PC-9 (cell line): ENCODE measurements at regions not wholly inside any gene's neighbourhood (a gene's known extent, or its start where the extent isn't known, plus 50 kb on each side); places are given as distances from the start of the nearest gene placed in this dataset.

Experiments
- BruUV-seq: library from RNA; stranded (reverse); fragments of 400-500 nt; replicated peaks from 2 replicates; lab custom pipeline; 2021; lab: Mats Ljungman, UMichigan
- CTCF ChIA-PET: fragments of 300-600 bp; sonication (Branson Sonifier 250); formaldehyde crosslinking; loops from one replicate; lab custom pipeline; 2022; ENCODE audit warnings: antibody characterized with exemption; lab: Charles Lee
- POLR2A ChIA-PET: fragments of 300-600 bp; sonication (Branson Sonifier 250); formaldehyde crosslinking; loops from one replicate; lab custom pipeline; 2022; ENCODE audit warnings: antibody characterized with exemption; ENCODE audit not compliant: unreplicated experiment; lab: Charles Lee
- DNase-seq, 2 experiments: peaks; one replicate each; pipeline versions ENCODE4 v3.0.0 to v3.0.0-alpha.2; 2015 to 2022; ENCODE audit warnings: mixed read lengths in 1 of 2
- H2AFZ ChIP-seq: fragments of 200-600 bp; sonication (generic); 2 replicates; pipeline ENCODE4 v1.8.1; 2017; ENCODE audit warnings: antibody characterized with exemption
- H3F3A ChIP-seq: fragments of 200-600 bp; sonication (generic); 2 replicates; pipeline ENCODE4 v1.8.1; 2017; ENCODE audit warnings: antibody characterized with exemption, mild to moderate bottlenecking, low read depth; ENCODE audit not compliant: insufficient read depth
- H3K27ac ChIP-seq: fragments of 200-600 bp; sonication (generic); 2 replicates; pipeline ENCODE4 v1.6.1; 2016; ENCODE audit warnings: mixed run types
- H3K27me3 ChIP-seq: fragments of 200-600 bp; sonication (generic); 2 replicates; pipeline ENCODE4 v1.6.1; 2016; ENCODE audit warnings: low read depth, mixed run types; ENCODE audit not compliant: insufficient read depth
- H3K36me3 ChIP-seq: fragments of 200-600 bp; sonication (generic); 2 replicates; pipeline ENCODE4 v1.6.1; 2016; ENCODE audit warnings: low read depth, mixed run types
- H3K4me1 ChIP-seq: fragments of 200-600 bp; sonication (generic); replicated peaks from 2 replicates; pipeline ENCODE4 v1.6.1; 2016; ENCODE audit warnings: mixed run types; ENCODE audit not compliant: insufficient read depth
- H3K4me2 ChIP-seq: fragments of 200-600 bp; sonication (generic); 2 replicates; pipeline ENCODE4 v1.6.1; 2017; ENCODE audit warnings: mixed run types
- H3K4me3 ChIP-seq: fragments of 200-600 bp; sonication (generic); 2 replicates; pipeline ENCODE4 v1.6.1; 2016; ENCODE audit warnings: mixed run types
- H3K79me2 ChIP-seq: fragments of 200-600 bp; sonication (generic); 2 replicates; pipeline ENCODE4 v1.6.1; 2017; ENCODE audit warnings: low read depth, mixed run types
- H3K9me2 ChIP-seq: fragments of 200-600 bp; sonication (generic); 2 replicates; pipeline ENCODE4 v1.8.1; 2017; ENCODE audit warnings: mild to moderate bottlenecking; ENCODE audit not compliant: insufficient read depth
- H3K9me3 ChIP-seq: fragments of 200-600 bp; sonication (generic); 2 replicates; pipeline ENCODE4 v1.8.1; 2016; ENCODE audit warnings: low read depth; ENCODE audit not compliant: insufficient read depth
- H4K20me1 ChIP-seq: fragments of 200-600 bp; sonication (generic); 2 replicates; pipeline ENCODE4 v1.8.1; 2017; ENCODE audit not compliant: insufficient read depth
- EZH2 ChIP-seq: fragments of 200-600 bp; sonication (generic); IDR thresholded peaks from 2 replicates; pipeline ENCODE4 v1.8.0; 2017; ENCODE audit warnings: antibody characterized with exemption, low read depth
- intact Hi-C: fragments of 100-400 bp; cut with micrococcal nuclease; formaldehyde crosslinking; loops from one replicate; pipeline ENCODE4 v1.10.0; 2022; ENCODE audit not compliant: unreplicated experiment
- TF ChIP-seq, protein P1 (sequence below): fragments of 200-600 bp; sonication (generic); conservative IDR thresholded peaks from 2 replicates; pipeline ENCODE4 v1.6.1; 2017; ENCODE audit warnings: mixed run types, antibody characterized with exemption, mild to moderate bottlenecking, moderate library complexity

DNA sequence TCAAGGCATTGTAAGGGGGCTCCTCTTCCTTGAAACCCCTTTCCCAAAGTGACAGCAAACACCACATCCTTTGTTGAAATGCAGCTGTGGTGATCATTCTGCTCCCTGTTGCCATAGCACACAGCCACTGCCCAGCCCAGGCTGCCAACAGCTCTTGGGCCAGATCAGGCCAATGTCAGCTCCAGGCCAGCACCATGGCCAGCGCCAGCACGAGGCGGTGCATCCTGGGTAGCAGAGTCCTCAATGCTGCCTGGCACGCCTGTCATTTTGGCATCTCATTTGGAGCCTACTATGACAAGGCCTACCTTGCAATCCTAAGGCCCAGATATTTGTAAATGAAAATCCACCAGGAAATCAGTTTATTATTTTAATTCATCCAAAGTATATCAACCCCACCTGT, 390.6 kb downstream of the DNAH5 start:
- peaks cover 6% of the 10 kb centered on the region; the same call in 1 of the 2 replicates for H3K9me3 ChIP-seq
- H3K4me1 ChIP-seq: no peaks in the 10 kb centered on the region
- no peaks in the 10 kb centered on the region for H3K36me3 ChIP-seq
- intact Hi-C loops: no loop called here
- no peaks in the 10 kb centered on the region for H3K27me3 ChIP-seq
- H4K20me1 ChIP-seq: no peaks in the 10 kb centered on the region
- H3K27ac ChIP-seq: no peak overlapping the region
- H3K9me2 ChIP-seq: no peaks in the 10 kb centered on the region
- no peak overlapping the region for H2AFZ ChIP-seq
- no peaks in the 10 kb centered on the region for H3F3A ChIP-seq
- no peak overlapping the region for H3K4me2 ChIP-seq
- no peaks in the 10 kb centered on the region for H3K79me2 ChIP-seq
- BruUV-seq: no TSS peak
- TF ChIP-seq, protein P1, sequence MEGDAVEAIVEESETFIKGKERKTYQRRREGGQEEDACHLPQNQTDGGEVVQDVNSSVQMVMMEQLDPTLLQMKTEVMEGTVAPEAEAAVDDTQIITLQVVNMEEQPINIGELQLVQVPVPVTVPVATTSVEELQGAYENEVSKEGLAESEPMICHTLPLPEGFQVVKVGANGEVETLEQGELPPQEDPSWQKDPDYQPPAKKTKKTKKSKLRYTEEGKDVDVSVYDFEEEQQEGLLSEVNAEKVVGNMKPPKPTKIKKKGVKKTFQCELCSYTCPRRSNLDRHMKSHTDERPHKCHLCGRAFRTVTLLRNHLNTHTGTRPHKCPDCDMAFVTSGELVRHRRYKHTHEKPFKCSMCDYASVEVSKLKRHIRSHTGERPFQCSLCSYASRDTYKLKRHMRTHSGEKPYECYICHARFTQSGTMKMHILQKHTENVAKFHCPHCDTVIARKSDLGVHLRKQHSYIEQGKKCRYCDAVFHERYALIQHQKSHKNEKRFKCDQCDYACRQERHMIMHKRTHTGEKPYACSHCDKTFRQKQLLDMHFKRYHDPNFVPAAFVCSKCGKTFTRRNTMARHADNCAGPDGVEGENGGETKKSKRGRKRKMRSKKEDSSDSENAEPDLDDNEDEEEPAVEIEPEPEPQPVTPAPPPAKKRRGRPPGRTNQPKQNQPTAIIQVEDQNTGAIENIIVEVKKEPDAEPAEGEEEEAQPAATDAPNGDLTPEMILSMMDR: no peak
- no peak for TF ChIP-seq EZH2
- H3K4me3 ChIP-seq: no peak overlapping the region
- DNase-seq: peak in 1 of 2 experiments; percentile 38
- POLR2A ChIA-PET: no interaction called here
- CTCF ChIA-PET: no interaction called here

DNA sequence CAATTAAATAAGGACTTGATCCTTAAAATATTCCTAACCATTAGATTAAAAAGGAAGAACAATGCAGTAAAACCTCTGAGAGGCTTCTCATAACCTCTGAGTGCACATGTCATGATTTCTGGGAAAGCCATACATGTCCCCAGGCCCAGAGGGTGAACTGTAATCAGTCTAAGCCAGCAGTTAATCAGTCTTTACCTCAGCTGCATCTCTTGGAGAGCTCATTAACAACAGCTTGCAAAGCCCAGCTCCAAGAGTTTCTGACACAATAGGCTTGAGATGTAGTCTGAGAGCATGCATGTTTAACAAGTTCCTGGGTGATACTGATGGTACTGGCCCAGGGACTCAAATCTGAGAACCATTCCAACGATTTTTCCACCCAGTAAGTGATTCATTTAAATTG, 392.1 kb downstream of the DNAH5 start:
- Histone ChIP-seq H2AFZ (no peak overlapping the region), H3K9me3 (peaks cover 6% of the 10 kb centered on the region; the same call in 1 of the 2 replicates), H4K20me1 (no peaks in the 10 kb centered on the region), H3K4me1 (no peaks in the 10 kb centered on the region), H3K79me2 (no peaks in the 10 kb centered on the region), H3K9me2 (no peaks in the 10 kb centered on the region), H3K36me3 (no peaks in the 10 kb centered on the region), H3F3A (no peaks in the 10 kb centered on the region), H3K27ac (no peak overlapping the region), H3K27me3 (no peaks in the 10 kb centered on the region), H3K4me3 (no peak overlapping the region), H3K4me2 (no peak overlapping the region)
- no TSS peak for BruUV-seq
- TF ChIP-seq, protein P1: no peak
- TF ChIP-seq EZH2: no peak
- POLR2A ChIA-PET: no interaction called here
- intact Hi-C loops: no loop called here
- no peak for DNase-seq
- CTCF ChIA-PET: no interaction called here

DNA sequence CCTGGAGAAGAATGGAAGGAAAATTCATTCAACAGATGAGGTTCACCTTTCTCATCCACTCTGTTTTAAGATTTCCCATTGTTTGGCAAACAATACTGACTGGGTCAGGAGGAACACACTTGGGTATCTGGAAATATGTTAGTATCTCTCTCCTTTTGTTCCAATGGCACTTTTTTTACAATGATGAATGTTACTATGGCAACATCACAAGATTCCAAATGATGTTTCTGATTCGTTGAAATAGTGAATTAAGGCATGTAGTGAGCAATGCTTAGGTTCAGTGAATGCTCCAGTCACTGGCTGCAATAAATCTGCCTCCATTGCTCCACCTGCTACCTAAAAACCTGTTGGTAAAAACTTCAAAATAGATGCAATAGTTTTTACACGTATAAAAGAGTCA, 392.8 kb downstream of the DNAH5 start:
- Histone ChIP-seq H3K4me3 (no peak overlapping the region), H3K36me3 (no peaks in the 10 kb centered on the region), H2AFZ (no peak overlapping the region), H3K9me3 (peaks cover 6% of the 10 kb centered on the region; the same call in 1 of the 2 replicates), H3K27me3 (no peaks in the 10 kb centered on the region), H3K79me2 (no peaks in the 10 kb centered on the region), H3K4me2 (no peak overlapping the region), H3K4me1 (no peaks in the 10 kb centered on the region), H3K27ac (no peak overlapping the region), H3K9me2 (no peaks in the 10 kb centered on the region), H4K20me1 (no peaks in the 10 kb centered on the region), H3F3A (no peaks in the 10 kb centered on the region)
- CTCF ChIA-PET: no interaction called here
- BruUV-seq: no TSS peak
- no peak for DNase-seq
- no peak for TF ChIP-seq EZH2
- TF ChIP-seq, protein P1: no peak
- intact Hi-C loops: no loop called here
- POLR2A ChIA-PET: no interaction called here
